H1 (cell line): ENCODE measurements at regions not wholly inside any gene's neighbourhood (a gene's known extent, or its start where the extent isn't known, plus 50 kb on each side); places are given as distances from the start of the nearest gene placed in this dataset.

Experiments used
- CTCF ChIA-PET: fragments of 300-600 bp; sonication (Branson Sonifier 250); formaldehyde crosslinking; loops from one replicate; lab custom pipeline; 2021; ENCODE audit not compliant: partially characterized antibody; lab: Charles Lee
- POLR2A ChIA-PET: fragments of 300-600 bp; sonication (Branson Sonifier 250); formaldehyde crosslinking; loops from one replicate; lab custom pipeline; 2021; ENCODE audit warnings: inconsistent platforms; ENCODE audit not compliant: partially characterized antibody; lab: Charles Lee
- DNase-seq, 2 experiments: peaks; one replicate each; pipeline versions ENCODE4 v3.0.0 to v3.0.0-alpha.2; 2010 to 2022; ENCODE audit warnings: low spot score in 2 of 2, low read depth in 1 of 2, mixed read lengths in 1 of 2
- FAIRE-seq: peaks from 2 replicates; lab custom pipeline; 2011; peaks lifted over from hg19 to GRCh38; lab: Jason Lieb, UNC
- H2AFZ ChIP-seq: 2 replicates; pipeline ENCODE4 v1.8.1; 2012; ENCODE audit warnings: low read length, inconsistent platforms
- H2AK5ac ChIP-seq: 2 replicates; pipeline ENCODE4 v1.6.1; 2013; ENCODE audit warnings: low read depth, low read length
- H2BK120ac ChIP-seq: replicated peaks from 2 replicates; pipeline ENCODE3; 2013; ENCODE audit warnings: low read depth, low read length, inconsistent platforms
- H2BK12ac ChIP-seq: 2 replicates; pipeline ENCODE4 v1.6.1; 2013; ENCODE audit warnings: low read depth, low read length
- H2BK15ac ChIP-seq: 2 replicates; pipeline ENCODE4 v1.6.1; 2013; ENCODE audit warnings: low read length
- H2BK20ac ChIP-seq: 2 replicates; pipeline ENCODE4 v1.6.1; 2013; ENCODE audit warnings: low read length
- H2BK5ac ChIP-seq: 2 replicates; pipeline ENCODE4 v1.6.1; 2013; ENCODE audit warnings: low read depth, low read length
- H3K14ac ChIP-seq: 2 replicates; pipeline ENCODE4 v1.6.1; 2013; ENCODE audit warnings: inconsistent platforms; ENCODE audit not compliant: insufficient read length
- H3K18ac ChIP-seq: 2 replicates; pipeline ENCODE4 v1.6.1; 2013; ENCODE audit warnings: low read length; ENCODE audit errors: extremely low read depth
- H3K23ac ChIP-seq: 2 replicates; pipeline ENCODE4 v1.6.1; 2013; ENCODE audit warnings: inconsistent platforms; ENCODE audit not compliant: insufficient read length
- H3K23me2 ChIP-seq: 2 replicates; pipeline ENCODE4 v1.6.1; 2013; ENCODE audit warnings: low read depth, low read length
- H3K27ac ChIP-seq: 2 replicates; pipeline ENCODE4 v1.6.1; 2011; ENCODE audit warnings: low read depth, low read length, inconsistent platforms
- H3K27me3 ChIP-seq, 4 experiments: replicated peaks in 1 of 4; 1 replicate in 1 of 4; 2 replicates in 3 of 4; pipeline versions ENCODE4 v1.6.1 to v1.8.1; 2011 to 2013; ENCODE audit warnings: low read length in 3 of 4, mild to moderate bottlenecking in 3 of 4, inconsistent platforms in 2 of 4, mixed read lengths in 2 of 4, moderate library complexity in 1 of 4; ENCODE audit not compliant: control insufficient read depth in 3 of 4, insufficient read depth in 3 of 4; ENCODE audit errors: extremely low read depth in 1 of 4
- H3K36me3 ChIP-seq, 4 experiments: 2 replicates each; pipeline versions ENCODE4 v1.6.1 to v1.8.1; 2011 to 2013; ENCODE audit warnings: mild to moderate bottlenecking in 4 of 4, low read length in 3 of 4, moderate library complexity in 2 of 4, control low read depth in 1 of 4, inconsistent platforms in 1 of 4; ENCODE audit not compliant: insufficient read depth in 4 of 4, control insufficient read depth in 2 of 4
- H3K4ac ChIP-seq: replicated peaks from 2 replicates; pipeline ENCODE3; 2013; ENCODE audit warnings: low read length, low read depth, mixed read lengths, inconsistent platforms; ENCODE audit not compliant: insufficient read length
- H3K4me1 ChIP-seq, 4 experiments: replicated peaks in 1 of 4; 1 replicate in 1 of 4; 2 replicates in 3 of 4; pipeline versions ENCODE4 v1.6.1 to v1.8.1; 2011 to 2013; ENCODE audit warnings: low read length in 3 of 4, inconsistent platforms in 2 of 4, mixed read lengths in 1 of 4; ENCODE audit not compliant: insufficient read depth in 4 of 4, control insufficient read depth in 3 of 4
- H3K4me2 ChIP-seq, 2 experiments: 2 replicates each; pipeline versions ENCODE4 v1.6.1 to v1.8.1; 2011 to 2013; ENCODE audit warnings: low read depth in 2 of 2, low read length in 2 of 2, control low read depth in 1 of 2, inconsistent platforms in 1 of 2, mild to moderate bottlenecking in 1 of 2; ENCODE audit not compliant: insufficient read depth in 1 of 2
- H3K4me3 ChIP-seq, 4 experiments: fragments of 200-600, 300-600 bp in 1 of 4; sonication (generic), shearing (Covaris generic), sonication (Bioruptor Twin) in 1 of 4; 2 replicates each; pipeline versions ENCODE4 v1.5.1 to v1.8.1; 2011 to 2016; ENCODE audit warnings: low read length in 4 of 4, low read depth in 3 of 4, control low read depth in 2 of 4, inconsistent platforms in 2 of 4, mild to moderate bottlenecking in 2 of 4, mixed read lengths in 1 of 4, moderate library complexity in 1 of 4; ENCODE audit not compliant: insufficient read depth in 2 of 4; ENCODE audit errors: extremely low read depth in 1 of 4
- H3K56ac ChIP-seq: replicated peaks from 2 replicates; pipeline ENCODE3; 2013; ENCODE audit warnings: low read depth, mild to moderate bottlenecking, mixed read lengths, low read length, inconsistent platforms; ENCODE audit not compliant: insufficient read length
- H3K79me1 ChIP-seq: 2 replicates; pipeline ENCODE4 v1.6.1; 2013; ENCODE audit warnings: low read depth, low read length, control low read depth
- H3K79me2 ChIP-seq, 2 experiments: 2 replicates each; pipeline versions ENCODE4 v1.6.1 to v1.8.1; 2012 to 2013; ENCODE audit warnings: low read length in 2 of 2, mild to moderate bottlenecking in 2 of 2, inconsistent platforms in 1 of 2; ENCODE audit not compliant: insufficient read depth in 2 of 2, control insufficient read depth in 1 of 2
- H3K9ac ChIP-seq, 4 experiments: replicated peaks in 1 of 4; 1 replicate in 1 of 4; 2 replicates in 3 of 4; pipeline versions ENCODE4 v1.6.1 to v1.8.1; 2011 to 2013; ENCODE audit warnings: low read depth in 3 of 4, low read length in 3 of 4, control low read depth in 2 of 4, mild to moderate bottlenecking in 2 of 4, moderate library complexity in 2 of 4, inconsistent platforms in 1 of 4; ENCODE audit errors: extremely low read depth in 1 of 4
- H3K9me3 ChIP-seq, 2 experiments: 2 replicates each; pipeline versions ENCODE4 v1.6.1 to v1.8.1; 2012 to 2013; ENCODE audit warnings: mild to moderate bottlenecking in 2 of 2, moderate library complexity in 2 of 2, control low read depth in 1 of 2, inconsistent platforms in 1 of 2, low read depth in 1 of 2, low read length in 1 of 2, mixed read lengths in 1 of 2; ENCODE audit not compliant: insufficient read depth in 2 of 2
- H4K20me1 ChIP-seq, 2 experiments: replicated peaks in 1 of 2; 2 replicates each; pipeline versions ENCODE3 to v1.8.1; 2011 to 2013; ENCODE audit warnings: inconsistent platforms in 2 of 2, low read length in 2 of 2, mild to moderate bottlenecking in 1 of 2; ENCODE audit not compliant: insufficient read depth in 2 of 2, control insufficient read depth in 1 of 2
- H4K5ac ChIP-seq: 2 replicates; pipeline ENCODE4 v1.6.1; 2013; ENCODE audit warnings: low read length, low read depth, mixed read lengths, inconsistent platforms; ENCODE audit not compliant: insufficient read length
- H4K8ac ChIP-seq: 2 replicates; pipeline ENCODE4 v1.8.0; 2013; ENCODE audit warnings: mild to moderate bottlenecking, moderate library complexity, low read length, inconsistent platforms; ENCODE audit not compliant: insufficient read depth; ENCODE audit errors: extremely low read depth
- H4K91ac ChIP-seq: replicated peaks from 2 replicates; pipeline ENCODE3; 2013; ENCODE audit warnings: low read length, mixed read lengths, inconsistent platforms; ENCODE audit not compliant: insufficient read length
- ASH2L ChIP-seq: fragments of 200-600, 300-600 bp; sonication (generic); IDR thresholded peaks from one replicate; pipeline ENCODE4 v1.7.1; 2017; ENCODE audit warnings: low read length
- KDM1A ChIP-seq: fragments of 200-600, 300-600 bp; sonication (generic); IDR thresholded peaks from 2 replicates; pipeline ENCODE4 v1.7.1; 2016; ENCODE audit warnings: mild to moderate bottlenecking, low read length, borderline replicate concordance
- KDM4A ChIP-seq: IDR thresholded peaks from one replicate; pipeline ENCODE4 v1.7.1; 2012; ENCODE audit warnings: low read depth, mild to moderate bottlenecking, moderate library complexity, low read length, inconsistent platforms; ENCODE audit not compliant: severe bottlenecking
- NRF1 ChIP-seq: IDR thresholded peaks from 2 replicates; pipeline ENCODE4 v1.6.1; 2011; ENCODE audit warnings: mild to moderate bottlenecking, low read depth, low read length, improper control_type of control experiment
- PHF8 ChIP-seq: fragments of 200-600 bp; sonication (generic); conservative IDR thresholded peaks from 2 replicates; pipeline ENCODE4 v1.7.1; 2012; ENCODE audit warnings: low read depth, mild to moderate bottlenecking, inconsistent platforms, low read length, moderate library complexity
- POU5F1 ChIP-seq: IDR thresholded peaks from 2 replicates; pipeline ENCODE4 v1.6.1; 2011; ENCODE audit warnings: low read depth, mild to moderate bottlenecking, low read length, moderate library complexity
- RFX5 ChIP-seq: IDR thresholded peaks from 2 replicates; pipeline ENCODE4 v1.6.1; 2011; ENCODE audit warnings: low read depth, low read length, improper control_type of control experiment, borderline replicate concordance
- SIX5 ChIP-seq: IDR thresholded peaks from 2 replicates; pipeline ENCODE4 v1.6.1; 2011; ENCODE audit warnings: mild to moderate bottlenecking, low read depth, low read length
- TBP ChIP-seq: IDR thresholded peaks from 2 replicates; pipeline ENCODE4 v1.6.1; 2011; ENCODE audit warnings: low read depth, low read length, improper control_type of control experiment
- WGBS, 2 experiments: shearing (Covaris generic) in 1 of 2; methylation state at CpG; one replicate each; pipeline versions ENCODE4 v1.1.6 to v1.1.7; 2013 to 2015; ENCODE audit warnings: low lambda C conversion rate in 2 of 2, mixed read lengths in 2 of 2, inconsistent platforms in 1 of 2, low coverage in 1 of 2, missing lambda C conversion rate in 1 of 2; ENCODE audit not compliant: insufficient replicate concordance in 2 of 2, insufficient coverage in 1 of 2, insufficient read length in 1 of 2; ENCODE audit errors: extremely low coverage in 1 of 2, missing lambda C conversion rate in 1 of 2; 5-methylcytosine and 5-hydroxymethylcytosine counted together
- TF ChIP-seq, protein P1 (sequence below): IDR thresholded peaks from 2 replicates; pipeline ENCODE4 v1.6.1; 2011; ENCODE audit warnings: low read depth, mild to moderate bottlenecking, low read length; ENCODE audit not compliant: insufficient read depth
- TF ChIP-seq, protein P2 (sequence below): IDR thresholded peaks from 2 replicates; pipeline ENCODE4 v1.6.1; 2012; ENCODE audit warnings: inconsistent platforms

DNA sequence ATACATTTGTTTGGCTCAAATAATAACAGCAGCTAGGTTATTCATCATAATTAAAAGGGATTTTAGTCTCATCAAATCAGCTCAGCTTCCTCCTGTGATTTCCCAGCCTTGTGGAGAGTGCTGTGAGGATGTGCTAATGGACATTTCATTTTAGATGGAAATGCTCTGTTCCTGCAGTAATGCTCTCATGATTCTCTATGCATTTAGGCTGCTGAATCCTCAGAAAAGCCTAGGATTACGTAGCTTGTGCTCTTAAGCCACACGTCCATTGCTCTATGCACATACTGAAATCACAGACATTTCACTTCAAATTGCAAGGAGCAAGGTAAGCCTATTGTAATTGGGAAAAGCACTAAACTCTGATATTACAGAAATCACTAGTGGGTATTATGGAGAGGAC, 226.6 kb upstream of the TMEM260 start:
- no peak overlapping the region for H2AFZ ChIP-seq
- H3K79me1 ChIP-seq, result no peaks in the 10 kb centered on the region
- H2BK20ac ChIP-seq, result no peak overlapping the region
- H3K4me1 ChIP-seq, result no peaks in the 10 kb centered on the region
- no peak overlapping the region for H2BK120ac ChIP-seq
- no peaks in the 10 kb centered on the region for H3K79me2 ChIP-seq
- no peak overlapping the region for H3K14ac ChIP-seq
- H4K91ac ChIP-seq, result no peak overlapping the region
- H4K8ac ChIP-seq, result no peak overlapping the region
- no peaks in the 10 kb centered on the region for H3K36me3 ChIP-seq
- no peaks in the 10 kb centered on the region for H3K23me2 ChIP-seq
- H3K4me3 ChIP-seq, result no peak overlapping the region
- FAIRE-seq, result no peak
- CTCF ChIA-PET, result interaction anchor here (1.3 to 1.5 kb wide), 2 partner anchors 12 to 471 kb away, joined by 3 read pairs; no protein-coding TSS in a partner anchor
- H3K4me2 ChIP-seq, result no peak overlapping the region
- H4K5ac ChIP-seq, result no peak overlapping the region
- no peaks in the 10 kb centered on the region for H3K27me3 ChIP-seq
- DNase-seq, result no peak
- H3K9me3 ChIP-seq, result no peaks in the 10 kb centered on the region
- TF ChIP-seq RFX5, result no peak
- TF ChIP-seq, protein P1, sequence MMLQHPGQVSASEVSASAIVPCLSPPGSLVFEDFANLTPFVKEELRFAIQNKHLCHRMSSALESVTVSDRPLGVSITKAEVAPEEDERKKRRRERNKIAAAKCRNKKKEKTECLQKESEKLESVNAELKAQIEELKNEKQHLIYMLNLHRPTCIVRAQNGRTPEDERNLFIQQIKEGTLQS, result no peak
- TF ChIP-seq KDM1A, result no peak
- no peak for TF ChIP-seq ASH2L
- TF ChIP-seq KDM4A, result no peak
- TF ChIP-seq NRF1, result no peak
- TF ChIP-seq PHF8, result no peak
- TF ChIP-seq, protein P2, sequence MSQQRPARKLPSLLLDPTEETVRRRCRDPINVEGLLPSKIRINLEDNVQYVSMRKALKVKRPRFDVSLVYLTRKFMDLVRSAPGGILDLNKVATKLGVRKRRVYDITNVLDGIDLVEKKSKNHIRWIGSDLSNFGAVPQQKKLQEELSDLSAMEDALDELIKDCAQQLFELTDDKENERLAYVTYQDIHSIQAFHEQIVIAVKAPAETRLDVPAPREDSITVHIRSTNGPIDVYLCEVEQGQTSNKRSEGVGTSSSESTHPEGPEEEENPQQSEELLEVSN, result no peak
- TF ChIP-seq POU5F1, result no peak
- no peak for TF ChIP-seq TBP
- TF ChIP-seq SIX5, result no peak
- H3K9ac ChIP-seq, result no peak overlapping the region
- no peak overlapping the region for H2AK5ac ChIP-seq
- H3K56ac ChIP-seq, result no peak overlapping the region
- no peak overlapping the region for H2BK12ac ChIP-seq
- H3K23ac ChIP-seq, result peak overlapping the region; percentile 97
- no peak overlapping the region for H3K27ac ChIP-seq
- no peak overlapping the region for H2BK5ac ChIP-seq
- H2BK15ac ChIP-seq, result no peak overlapping the region
- no peak overlapping the region for H3K18ac ChIP-seq
- WGBS, 2 experiments, result 98% methylated on average over 2 of the region's 2 CpGs; no CpG with 5 or more reads in 1 of the 2 experiments
- no peaks in the 10 kb centered on the region for H4K20me1 ChIP-seq
- POLR2A ChIA-PET, result no interaction called here
- H3K4ac ChIP-seq, result no peak overlapping the region
